Uterus (tissue), 2 donors: ENCODE measurements at regions not wholly inside any gene's neighbourhood (a gene's known extent, or its start where the extent isn't known, plus 50 kb on each side); places are given as distances from the start of the nearest gene placed in this dataset.

ENCODE experiments used
- CTCF ChIP-seq, 4 experiments: fragments of 200-600 bp in 2 of 4; fragments of 450-650 bp in 2 of 4; sonication (generic) in 2 of 4; IDR thresholded peaks; one replicate each; pipeline ENCODE4 v1.5.1; 2016 to 2019; ENCODE audit warnings: antibody characterized with exemption in 4 of 4, mild to moderate bottlenecking in 2 of 4, moderate library complexity in 1 of 4
- POLR2A ChIP-seq, 2 donors: fragments of 450-650 bp; IDR thresholded peaks; one replicate each; pipeline ENCODE4 v1.6.1; 2016; ENCODE audit warnings: antibody characterized with exemption in 2 of 2, mild to moderate bottlenecking in 1 of 2, moderate library complexity in 1 of 2

- TF ChIP-seq CTCF (IDR thresholded peaks at IDR 0.05) (no peak), POLR2A (IDR thresholded peaks at IDR 0.05) (no peak)
Observed at GRCh38 chr1:69410457-69410850, 157.3 kb upstream of the LRRC7 start.
